CD14-positive monocyte (primary cell): ENCODE measurements at regions not wholly inside any gene's neighbourhood (a gene's known extent, or its start where the extent isn't known, plus 50 kb on each side); places are given as distances from the start of the nearest gene placed in this dataset.

Experiments
- DNase-seq, 3 donors: peaks; one replicate each; pipeline ENCODE4 v3.0.0-alpha.2; 2011 to 2022
- H2AFZ ChIP-seq: 2 replicates; pipeline ENCODE4 v1.6.0; 2012; ENCODE audit warnings: mild to moderate bottlenecking, low read depth, low read length, inconsistent platforms; ENCODE audit not compliant: insufficient read depth, poor library complexity, severe bottlenecking
- H3K27ac ChIP-seq, 2 donors: 1 replicate in 1 of 2; 2 replicates in 1 of 2; pipeline ENCODE4 v1.5.1; 2012 to 2013; ENCODE audit warnings: low read length in 2 of 2, control low read depth in 1 of 2, inconsistent platforms in 1 of 2, low read depth in 1 of 2, mild to moderate bottlenecking in 1 of 2
- H3K27me3 ChIP-seq, 2 donors: one replicate each; pipeline versions ENCODE4 v1.6.0 to v1.6.1; 2011 to 2013; ENCODE audit warnings: low read length in 2 of 2; ENCODE audit not compliant: control insufficient read depth in 2 of 2, insufficient read depth in 2 of 2
- H3K36me3 ChIP-seq, 2 donors: replicated peaks in 1 of 2; 1 replicate in 1 of 2; 2 replicates in 1 of 2; pipeline versions ENCODE4 v1.5.1 to v1.6.1; 2012 to 2013; ENCODE audit warnings: low read length in 2 of 2, control low read depth in 1 of 2, inconsistent platforms in 1 of 2, mild to moderate bottlenecking in 1 of 2; ENCODE audit not compliant: insufficient read depth in 2 of 2, control insufficient read depth in 1 of 2
- H3K4me1 ChIP-seq, 2 donors: 1 replicate in 1 of 2; 2 replicates in 1 of 2; pipeline versions ENCODE4 v1.5.1 to v1.6.1; 2012 to 2013; ENCODE audit warnings: low read length in 2 of 2, control low read depth in 1 of 2, inconsistent platforms in 1 of 2, mild to moderate bottlenecking in 1 of 2, moderate library complexity in 1 of 2; ENCODE audit not compliant: insufficient read depth in 2 of 2, control insufficient read depth in 1 of 2
- H3K4me2 ChIP-seq: replicated peaks from 2 replicates; pipeline ENCODE3; 2012; ENCODE audit warnings: low read length, moderate library complexity, mild to moderate bottlenecking; ENCODE audit not compliant: poor library complexity, severe bottlenecking; ENCODE audit errors: extremely low read depth
- H3K4me3 ChIP-seq, 3 experiments: fragments of 200-600 bp in 1 of 3; sonication (generic) in 1 of 3; replicated peaks in 1 of 3; 1 replicate in 2 of 3; 2 replicates in 1 of 3; pipeline ENCODE4 v1.5.1; 2011 to 2013; ENCODE audit warnings: low read length in 3 of 3, mild to moderate bottlenecking in 3 of 3, control low read depth in 2 of 3, low read depth in 2 of 3, inconsistent platforms in 1 of 3, moderate library complexity in 1 of 3
- H3K79me2 ChIP-seq: 2 replicates; pipeline ENCODE4 v1.6.0; 2012; ENCODE audit warnings: mild to moderate bottlenecking, control low read depth, inconsistent platforms, low read length, moderate library complexity; ENCODE audit not compliant: insufficient read depth
- H3K9ac ChIP-seq: 2 replicates; pipeline ENCODE4 v1.6.0; 2017; ENCODE audit warnings: low read length, mild to moderate bottlenecking; ENCODE audit not compliant: insufficient read depth, poor library complexity, severe bottlenecking
- H3K9me3 ChIP-seq, 2 donors: replicated peaks in 1 of 2; 1 replicate in 1 of 2; 2 replicates in 1 of 2; pipeline versions ENCODE4 v1.5.1 to v1.6.1; 2012 to 2013; ENCODE audit warnings: low read length in 2 of 2, control low read depth in 1 of 2; ENCODE audit not compliant: control insufficient read depth in 1 of 2, insufficient read depth in 1 of 2
- H4K20me1 ChIP-seq: 2 replicates; pipeline ENCODE4 v1.6.0; 2012; ENCODE audit warnings: mild to moderate bottlenecking, low read length, control low read depth, moderate library complexity; ENCODE audit not compliant: insufficient read depth
- H3K27ac Mint-ChIP-seq, 7 donors: one replicate each; pipeline ENCODE4 v1.8.0; 2020; ENCODE audit warnings: mild to moderate bottlenecking in 7 of 7, mixed read lengths in 7 of 7, moderate library complexity in 6 of 7, inconsistent platforms in 2 of 7
- H3K27me3 Mint-ChIP-seq, 3 donors: one replicate each; pipeline ENCODE4 v1.8.0; 2021 to 2022; ENCODE audit warnings: low read depth in 3 of 3, mild to moderate bottlenecking in 3 of 3, mixed read lengths in 3 of 3, moderate library complexity in 3 of 3, inconsistent platforms in 1 of 3
- H3K36me3 Mint-ChIP-seq, 2 donors: one replicate each; pipeline ENCODE4 v1.8.0; 2020; ENCODE audit warnings: mixed read lengths in 2 of 2, inconsistent platforms in 1 of 2, mild to moderate bottlenecking in 1 of 2
- H3K4me1 Mint-ChIP-seq: one replicate; pipeline ENCODE4 v1.8.0; 2020; ENCODE audit warnings: mild to moderate bottlenecking, mixed read lengths
- H3K4me3 Mint-ChIP-seq, 2 donors: one replicate each; pipeline ENCODE4 v1.8.0; 2020; ENCODE audit warnings: mild to moderate bottlenecking in 2 of 2, mixed read lengths in 2 of 2, moderate library complexity in 1 of 2
- H3K9me3 Mint-ChIP-seq, 7 donors: one replicate each; pipeline ENCODE4 v1.8.0; 2020 to 2022; ENCODE audit warnings: mixed read lengths in 7 of 7, mild to moderate bottlenecking in 6 of 7, moderate library complexity in 6 of 7, inconsistent platforms in 2 of 7
- CTCF ChIP-seq: fragments of 200-600 bp; IDR thresholded peaks from one replicate; pipeline ENCODE4 v1.8.0; 2022; ENCODE audit warnings: antibody characterized with exemption, mild to moderate bottlenecking
- WGBS: methylation state at CpG from one replicate; pipeline ENCODE4 v1.1.5; 2013; ENCODE audit warnings: missing lambda C conversion rate; ENCODE audit not compliant: insufficient coverage; 5-methylcytosine and 5-hydroxymethylcytosine counted together
- intact Hi-C, 2 donors: fragments of 100-400 bp; cut with micrococcal nuclease; formaldehyde crosslinking; loops; one replicate each; pipeline versions ENCODE4 v1.15.0 to v1.15.1; 2023

GRCh38 chr5:89137148-89137547, 254.2 kb upstream of the MEF2C start:
- no peak overlapping the region for H3K27ac ChIP-seq
- no peak overlapping the region for H3K4me3 ChIP-seq
- intact Hi-C loops = no loop called here
- H3K27ac Mint-ChIP-seq = no peak overlapping the region
- H3K4me2 ChIP-seq = no peak overlapping the region
- H3K27me3 ChIP-seq = no peaks in the 10 kb centered on the region
- no peaks in the 10 kb centered on the region for H3K9me3 ChIP-seq
- H3K4me3 Mint-ChIP-seq = no peak overlapping the region
- no peak overlapping the region for H3K9ac ChIP-seq
- H3K27me3 Mint-ChIP-seq = peaks cover 0 to 4% (median 0%) of the 10 kb centered on the region in 3 donors
- no peaks in the 10 kb centered on the region for H3K4me1 ChIP-seq
- H4K20me1 ChIP-seq = no peaks in the 10 kb centered on the region
- no peak for TF ChIP-seq CTCF
- H3K79me2 ChIP-seq = no peaks in the 10 kb centered on the region
- DNase-seq = no peak
- no peaks in the 10 kb centered on the region for H3K4me1 Mint-ChIP-seq
- no peaks in the 10 kb centered on the region for H3K36me3 ChIP-seq
- H2AFZ ChIP-seq = no peak overlapping the region
- no peaks in the 10 kb centered on the region for H3K36me3 Mint-ChIP-seq
- WGBS = no CpG with 5 or more reads among the region's 1 CpG
- peaks cover 0 to 6% (median 3%) of the 10 kb centered on the region in 7 donors for H3K9me3 Mint-ChIP-seq

- Mint-ChIP-seq H3K36me3 (no peaks in the 10 kb centered on the region), H3K9me3 (peaks cover 0 to 3% (median 0%) of the 10 kb centered on the region in 7 donors), H3K27me3 (no peaks in the 10 kb centered on the region), H3K27ac (no peak overlapping the region), H3K4me1 (no peaks in the 10 kb centered on the region), H3K4me3 (no peak overlapping the region)
- intact Hi-C loops = no loop called here
- H3K27me3 ChIP-seq = no peaks in the 10 kb centered on the region
- no peaks in the 10 kb centered on the region for H3K9me3 ChIP-seq
- no peaks in the 10 kb centered on the region for H4K20me1 ChIP-seq
- TF ChIP-seq CTCF = no peak
- no peak overlapping the region for H2AFZ ChIP-seq
- DNase-seq = no peak
- whole genome bisulfite sequencing = no CpG with 5 or more reads among the region's 1 CpG
- no peak overlapping the region for H3K27ac ChIP-seq
- H3K36me3 ChIP-seq = no peaks in the 10 kb centered on the region
- H3K4me2 ChIP-seq = no peak overlapping the region
- H3K9ac ChIP-seq = no peak overlapping the region
- no peak overlapping the region for H3K4me3 ChIP-seq
- no peaks in the 10 kb centered on the region for H3K79me2 ChIP-seq
- no peaks in the 10 kb centered on the region for H3K4me1 ChIP-seq
Measured at GRCh38 chr5:89133975-89134374, 251.0 kb upstream of the MEF2C start.
